SW 1271 (cell line): ENCODE measurements at regions not wholly inside any gene's neighbourhood (a gene's known extent, or its start where the extent isn't known, plus 50 kb on each side); places are given as distances from the start of the nearest gene placed in this dataset.
"Not testable (repeated sequence)": the region's sequence is repeated elsewhere in the genome, so short reads cannot be mapped to it uniquely, and the experiment has no call there.

ENCODE experiments used
- DNase-seq, 2 experiments: peaks; one replicate each; lab custom pipeline; 2025; lab: John Stamatoyannopoulos, UW

DNA sequence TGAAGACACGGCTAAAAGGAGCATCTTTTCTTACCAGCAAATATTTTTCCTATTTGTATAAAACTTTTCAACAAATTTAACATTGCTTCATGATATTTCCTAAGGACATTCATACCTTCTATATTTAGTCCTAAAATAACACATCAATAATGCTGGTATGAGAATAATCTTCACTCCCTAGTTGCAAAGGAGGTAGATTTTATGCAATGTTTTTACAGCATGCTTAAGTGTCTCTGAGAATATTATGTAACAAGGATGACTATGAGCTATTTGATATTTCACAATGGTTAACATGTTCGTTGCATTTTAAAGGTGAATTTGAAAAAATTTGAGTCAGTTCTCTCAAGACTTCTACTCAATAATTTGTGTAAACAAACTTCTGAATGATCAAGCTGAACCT, 506.7 kb downstream of the NUP35 start:
- DNase-seq: no peak

GRCh38 chr2:183656121-183656520, 531.9 kb downstream of the NUP35 start:
- DNase-seq: no peak

DNA sequence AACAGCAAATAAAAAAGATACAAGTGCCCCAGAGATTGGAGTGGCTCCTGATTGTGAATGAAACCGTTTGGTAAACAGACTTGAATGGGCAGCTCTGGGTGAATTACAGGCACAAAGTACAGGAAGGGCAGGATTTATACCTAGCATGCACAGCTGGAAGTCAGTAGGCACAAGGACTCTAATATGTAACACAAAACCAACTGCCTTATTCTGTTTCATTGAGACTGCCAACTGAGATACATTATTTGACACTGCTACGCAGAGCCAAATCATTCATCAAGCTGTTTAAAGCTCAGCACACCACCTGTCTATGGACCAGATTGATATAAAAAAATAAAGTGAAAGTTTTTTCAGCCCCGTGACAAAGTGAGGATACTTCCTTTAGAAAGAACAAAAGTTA, 541.2 kb downstream of the NUP35 start:
- DNase-seq: no peak

DNA sequence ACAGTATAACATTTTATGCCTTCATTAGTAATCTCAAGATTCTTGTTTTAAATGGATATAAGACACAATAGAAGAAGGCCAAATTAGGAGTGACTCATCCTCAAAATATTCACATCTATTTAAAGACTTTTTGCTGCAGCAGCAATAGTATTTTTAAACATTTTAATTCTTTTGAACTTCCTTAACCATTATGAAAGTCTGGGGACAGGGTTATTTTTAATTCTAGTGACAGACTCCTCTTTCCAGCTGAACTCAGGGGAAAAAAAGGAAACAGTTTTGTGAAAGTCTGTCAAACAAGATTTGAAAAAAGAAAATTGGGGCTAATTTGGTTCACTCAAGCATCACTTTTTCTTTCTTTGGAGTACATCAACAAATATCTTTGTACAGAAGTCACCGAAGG, 541.8 kb downstream of the NUP35 start:
- DNase-seq: no peak

- DNase-seq: no peak
Observed at GRCh38 chr2:183671233-183671632, 547.0 kb downstream of the NUP35 start.

- DNase-seq: no peak
Observed at GRCh38 chr2:183678908-183679307, 554.7 kb downstream of the NUP35 start.

DNA sequence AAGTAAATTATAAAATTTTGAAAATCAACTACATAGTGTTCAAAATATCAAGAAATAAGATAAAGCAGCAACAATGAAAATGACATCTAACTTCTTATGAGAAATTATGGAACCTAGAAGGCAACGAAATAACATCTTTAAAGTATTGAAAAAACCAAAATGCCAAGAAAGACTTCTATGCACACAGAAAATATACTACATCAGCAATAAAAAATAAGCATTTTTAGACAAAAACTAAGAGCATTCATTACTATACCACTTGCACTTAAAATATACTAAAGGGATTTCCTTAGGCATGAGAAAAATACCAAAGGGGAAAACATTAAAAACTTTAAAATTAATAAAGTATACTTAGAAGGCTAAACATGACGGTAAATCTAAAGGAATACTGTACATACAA, 556.3 kb downstream of the NUP35 start:
- no peak for DNase-seq

DNA sequence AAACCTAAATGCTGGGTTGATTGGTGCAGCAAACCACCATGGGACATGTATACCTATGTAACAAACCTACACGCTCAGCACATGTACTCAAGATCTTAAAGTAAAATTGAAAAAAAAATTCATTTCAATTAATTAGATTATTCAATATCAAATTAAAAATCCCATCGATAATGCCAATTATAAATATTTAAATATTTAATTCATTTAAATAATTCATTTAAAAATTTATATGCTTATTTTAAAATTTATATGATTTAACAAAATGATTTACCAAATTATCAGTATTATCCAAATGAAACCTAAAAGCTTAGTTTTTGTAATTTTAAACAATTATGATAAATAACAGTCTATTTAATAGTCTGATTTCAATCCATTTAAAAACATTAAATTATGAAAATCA, 560.4 kb downstream of the NUP35 start:
- DNase-seq: no peak

DNA sequence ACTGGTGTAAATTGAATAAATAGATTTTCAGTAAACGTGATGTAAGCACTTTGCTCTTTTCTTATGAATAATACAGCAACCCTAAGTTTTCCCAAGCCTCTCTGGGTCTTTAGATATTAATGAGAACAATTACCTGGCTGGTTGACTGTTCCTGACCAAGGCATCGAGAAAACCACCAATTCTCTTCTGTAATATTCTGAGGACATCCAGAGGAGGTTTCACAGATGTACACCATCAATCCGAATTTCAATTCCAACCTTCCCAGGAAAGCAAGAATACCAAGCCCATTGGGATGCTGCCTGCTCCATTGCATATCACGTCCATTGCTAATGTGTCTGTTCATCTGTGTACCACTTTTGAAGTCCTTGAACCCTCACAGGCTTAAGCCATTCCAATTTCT, 571.8 kb downstream of the NUP35 start:
- DNase-seq: no peak

- no peak for DNase-seq
Observed at GRCh38 chr2:183709829-183710228, 585.6 kb downstream of the NUP35 start.

GRCh38 chr2:183718246-183718645, 594.0 kb downstream of the NUP35 start:
- no peak for DNase-seq

DNA sequence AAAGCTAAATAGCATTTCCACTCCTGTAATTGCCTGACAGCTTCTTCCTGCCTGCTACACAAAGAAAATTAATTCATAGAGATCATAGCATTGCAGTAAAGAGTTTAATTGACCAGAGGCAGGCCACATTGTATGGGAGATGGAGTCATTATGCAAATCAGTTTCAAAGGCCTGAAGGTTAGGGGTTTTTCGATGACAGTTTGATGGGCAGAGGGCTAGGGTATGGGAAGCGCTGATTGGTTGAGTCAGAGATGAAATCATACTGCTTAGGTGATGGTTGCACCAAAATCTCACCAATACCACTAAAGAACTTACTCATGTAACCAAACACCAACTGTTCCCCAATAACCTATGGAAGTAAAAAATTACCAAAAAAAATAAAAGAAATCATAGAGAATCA, 599.0 kb downstream of the NUP35 start:
- DNase-seq: no peak

- DNase-seq: no peak
Observed at GRCh38 chr2:183729380-183729779, 605.1 kb downstream of the NUP35 start.

GRCh38 chr2:183740241-183740640, 616.0 kb downstream of the NUP35 start:
- DNase-seq: no peak

DNA sequence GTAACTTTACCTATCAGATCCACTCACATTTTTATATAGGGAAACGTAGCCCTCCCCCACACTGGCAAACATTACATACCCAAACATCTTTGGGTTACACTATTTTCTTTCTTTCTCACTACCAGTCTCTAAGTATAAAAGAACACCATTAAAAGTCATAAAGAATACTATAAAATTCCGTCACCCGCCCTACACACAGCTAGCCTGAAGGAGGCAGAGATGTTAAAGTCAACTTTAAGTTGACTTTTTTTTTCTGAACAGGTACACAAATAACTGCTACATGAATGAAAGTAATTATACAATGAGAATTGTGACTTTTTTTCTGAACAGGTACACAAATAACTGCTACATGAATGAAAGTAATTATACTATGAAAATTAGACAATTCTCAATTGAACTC, 628.3 kb downstream of the NUP35 start:
- DNase-seq: no peak

DNA sequence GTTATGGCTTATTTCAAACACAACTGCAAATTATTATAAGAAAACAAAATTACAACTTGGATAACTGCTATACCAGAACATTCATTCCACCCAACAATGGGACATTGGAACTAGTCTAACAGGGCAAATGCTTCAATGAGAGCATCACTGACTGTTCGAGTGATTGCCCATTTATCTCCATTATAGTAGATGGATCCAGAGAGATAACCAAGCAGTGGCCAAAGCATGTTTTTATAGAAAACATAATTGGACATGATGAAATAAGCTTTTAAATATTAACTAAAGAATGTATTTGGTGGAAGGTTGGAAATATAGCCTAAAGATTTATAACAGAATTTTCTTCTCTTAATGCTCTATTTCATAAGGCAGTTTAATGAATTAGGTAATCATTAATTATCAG, 634.8 kb downstream of the NUP35 start:
- DNase-seq: no peak

DNA sequence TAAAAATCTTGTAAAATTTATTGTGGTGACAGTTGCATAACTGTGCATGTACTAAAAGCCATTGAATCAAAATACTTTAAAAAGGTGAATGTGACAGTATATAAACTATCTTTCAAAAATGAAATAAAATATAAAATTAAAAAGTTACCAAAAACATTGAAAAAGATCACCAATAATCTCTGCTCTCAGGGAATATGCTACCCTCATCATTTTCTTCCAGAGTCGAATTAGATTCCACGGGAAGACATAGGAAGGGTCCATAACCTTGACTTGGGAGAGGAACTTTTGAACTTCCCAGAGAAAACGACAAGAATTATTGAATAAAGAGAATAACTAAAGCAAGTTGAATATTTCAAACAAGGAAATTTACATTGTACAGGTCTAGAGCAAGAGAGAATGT, 649.5 kb downstream of the NUP35 start:
- no peak for DNase-seq

DNA sequence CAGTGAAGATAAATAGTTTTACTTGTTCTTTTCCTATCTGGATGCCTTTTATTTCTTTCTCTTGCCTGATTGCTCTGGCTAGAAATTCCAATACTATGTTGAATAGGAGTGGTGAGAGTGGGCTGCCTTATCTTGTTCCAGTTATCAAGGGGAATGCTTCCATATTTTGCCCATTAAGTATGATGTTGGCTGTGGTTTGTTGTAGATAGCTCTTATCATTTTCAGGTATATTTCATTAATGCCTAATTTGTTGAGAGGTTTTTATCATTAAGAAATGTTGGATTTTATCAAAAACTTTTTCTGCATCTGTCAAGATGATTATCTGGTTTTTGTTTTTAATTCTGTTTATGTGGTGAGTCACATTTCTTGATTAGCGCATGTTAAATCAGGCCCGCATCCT, 655.8 kb downstream of the NUP35 start:
- no peak for DNase-seq

DNA sequence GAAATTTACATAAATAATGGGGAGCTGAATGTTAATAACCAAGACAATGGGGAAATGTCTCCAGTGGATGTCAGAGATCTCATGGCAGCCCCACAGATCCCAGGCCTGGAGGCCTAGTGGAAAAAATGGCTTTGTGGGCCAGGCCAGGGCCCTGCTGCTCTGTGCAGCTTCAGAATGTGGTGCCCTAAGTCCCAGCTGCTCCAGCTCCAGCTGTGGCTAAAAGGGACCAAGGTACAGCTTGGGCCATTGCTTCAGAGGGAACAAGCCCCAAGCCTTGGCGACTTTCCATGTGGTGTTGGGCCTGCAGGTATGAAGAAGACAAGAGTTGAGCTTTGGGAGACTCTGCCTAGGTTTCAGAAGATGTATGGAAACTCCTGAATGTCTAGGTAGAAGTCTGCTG, 658.2 kb downstream of the NUP35 start:
- no peak for DNase-seq

DNA sequence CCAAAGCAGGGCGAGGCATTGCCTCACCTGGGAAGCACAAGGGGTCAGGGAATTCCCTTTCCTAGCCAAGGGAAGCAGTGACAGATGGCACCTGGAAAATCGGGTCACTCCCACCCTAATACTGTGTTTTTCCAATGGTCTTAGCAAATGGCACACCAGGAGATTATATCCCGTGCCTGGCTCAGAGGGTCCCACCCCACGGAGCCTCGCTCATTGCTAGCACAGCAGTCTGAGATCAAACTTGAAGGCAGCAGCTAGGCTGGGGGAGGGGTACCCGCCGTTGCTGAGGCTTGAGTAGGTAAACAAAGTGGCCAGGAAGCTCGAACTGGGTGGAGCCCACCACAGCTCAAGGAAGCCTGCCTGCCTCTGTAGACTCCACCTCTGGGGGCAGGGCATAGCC, 664.6 kb downstream of the NUP35 start:
- DNase-seq: not testable (repeated sequence)

DNA sequence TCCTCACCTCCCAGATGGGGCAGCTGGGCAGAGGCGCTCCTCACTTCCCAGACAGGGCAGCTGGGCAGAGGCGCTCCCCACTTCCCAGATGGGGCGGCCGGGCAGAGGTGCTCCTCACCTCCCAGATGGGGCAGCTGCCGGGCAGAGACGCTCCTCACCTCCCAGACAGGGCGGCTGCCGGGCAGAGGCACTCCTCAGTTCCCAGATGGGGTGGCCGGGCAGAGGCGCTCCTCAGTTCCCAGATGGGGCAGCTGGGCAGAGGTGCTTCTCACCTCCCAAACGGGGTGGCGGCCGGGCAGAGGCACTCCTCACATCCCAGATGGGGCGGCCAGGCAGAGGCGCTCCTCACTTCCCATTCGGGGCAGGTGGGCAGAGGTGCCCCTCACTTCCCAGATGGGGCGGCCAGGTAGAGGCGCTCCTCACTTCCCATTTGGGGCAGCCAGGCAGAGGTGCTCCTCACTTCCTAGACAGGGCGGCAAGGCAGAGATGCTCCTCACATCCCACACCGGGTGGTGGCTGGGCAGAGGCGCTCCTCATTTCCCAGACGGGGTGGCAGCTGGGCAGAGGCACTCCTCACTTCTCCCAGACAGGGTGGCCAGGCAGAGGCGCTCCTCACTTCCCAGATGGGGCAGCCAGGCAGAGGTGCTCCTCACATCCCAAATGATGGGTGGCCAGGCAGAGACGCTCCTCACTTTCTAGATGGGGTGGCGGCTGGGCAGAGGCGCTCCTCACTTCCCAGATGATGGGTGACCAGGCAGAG, 668.1 kb downstream of the NUP35 start:
- DNase-seq: not testable (repeated sequence)

DNA sequence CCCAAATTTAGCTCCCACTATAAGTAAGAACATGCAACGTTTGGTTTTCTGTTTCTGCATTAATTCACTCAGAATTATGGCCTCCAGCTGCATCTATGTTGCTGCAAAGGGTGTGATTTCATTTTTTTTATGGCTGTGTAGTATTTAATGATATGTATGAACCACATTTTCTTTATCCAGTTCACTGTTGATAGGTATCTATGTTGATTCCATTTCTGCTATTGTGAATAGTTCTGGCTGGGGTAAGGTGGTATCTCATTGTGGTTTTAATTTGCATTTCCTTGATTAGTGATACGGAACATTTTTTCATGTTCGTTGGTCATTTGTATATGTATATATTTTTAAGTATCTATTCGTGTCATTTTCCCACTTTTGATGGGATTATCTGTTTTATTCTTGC, 674.3 kb downstream of the NUP35 start:
- no peak for DNase-seq

- no peak for DNase-seq
Observed at GRCh38 chr2:183799761-183800160, 675.5 kb downstream of the NUP35 start.

- no peak for DNase-seq
Observed at GRCh38 chr2:183803596-183803995, 679.4 kb downstream of the NUP35 start.
